Activated CD4-positive, alpha-beta T cell treated with anti-CD3 and anti-CD28 coated beads, Interleukin-2, amount 10 ng/mL, durations not matched to agents 24 days and 14 days (primary cell): ENCODE measurements at regions not wholly inside any gene's neighbourhood (a gene's known extent, or its start where the extent isn't known, plus 50 kb on each side); places are given as distances from the start of the nearest gene placed in this dataset.
"Not testable (repeated sequence)": the region's sequence is repeated elsewhere in the genome, so short reads cannot be mapped to it uniquely, and the experiment has no call there.

Source experiments
- DNase-seq: peaks from one replicate; pipeline ENCODE4 v3.0.0; 2022
- H3K27ac Mint-ChIP-seq: one replicate; pipeline ENCODE4 v1.8.0; 2022; ENCODE audit warnings: mild to moderate bottlenecking, mixed read lengths
- H3K27me3 Mint-ChIP-seq: one replicate; pipeline ENCODE4 v1.8.0; 2022; ENCODE audit warnings: mixed read lengths
- H3K36me3 Mint-ChIP-seq: one replicate; pipeline ENCODE4 v1.8.0; 2022; ENCODE audit warnings: low read depth, mild to moderate bottlenecking, mixed read lengths
- H3K4me1 Mint-ChIP-seq: one replicate; pipeline ENCODE4 v1.8.0; 2021; ENCODE audit warnings: mixed read lengths
- H3K4me3 Mint-ChIP-seq: one replicate; pipeline ENCODE4 v1.8.0; 2022; ENCODE audit warnings: mild to moderate bottlenecking, moderate library complexity, mixed read lengths
- H3K9me3 Mint-ChIP-seq: one replicate; pipeline ENCODE4 v1.8.0; 2021; ENCODE audit warnings: mixed read lengths
- intact Hi-C: fragments of 100-400 bp; cut with micrococcal nuclease; formaldehyde crosslinking; loops from one replicate; pipeline ENCODE4 v1.15.1; 2023

- no peaks in the 10 kb centered on the region for H3K27me3 Mint-ChIP-seq
- H3K27ac Mint-ChIP-seq, result no peak overlapping the region
- H3K9me3 Mint-ChIP-seq, result peaks cover 3% of the 10 kb centered on the region
- H3K4me1 Mint-ChIP-seq, result no peaks in the 10 kb centered on the region
- no peak overlapping the region for H3K4me3 Mint-ChIP-seq
- DNase-seq, result no peak
- no peaks in the 10 kb centered on the region for H3K36me3 Mint-ChIP-seq
- intact Hi-C loops, result no loop called here
Observed at GRCh38 chr22:48719978-48720661, 1107.6 kb downstream of the BRD1 start.

DNA sequence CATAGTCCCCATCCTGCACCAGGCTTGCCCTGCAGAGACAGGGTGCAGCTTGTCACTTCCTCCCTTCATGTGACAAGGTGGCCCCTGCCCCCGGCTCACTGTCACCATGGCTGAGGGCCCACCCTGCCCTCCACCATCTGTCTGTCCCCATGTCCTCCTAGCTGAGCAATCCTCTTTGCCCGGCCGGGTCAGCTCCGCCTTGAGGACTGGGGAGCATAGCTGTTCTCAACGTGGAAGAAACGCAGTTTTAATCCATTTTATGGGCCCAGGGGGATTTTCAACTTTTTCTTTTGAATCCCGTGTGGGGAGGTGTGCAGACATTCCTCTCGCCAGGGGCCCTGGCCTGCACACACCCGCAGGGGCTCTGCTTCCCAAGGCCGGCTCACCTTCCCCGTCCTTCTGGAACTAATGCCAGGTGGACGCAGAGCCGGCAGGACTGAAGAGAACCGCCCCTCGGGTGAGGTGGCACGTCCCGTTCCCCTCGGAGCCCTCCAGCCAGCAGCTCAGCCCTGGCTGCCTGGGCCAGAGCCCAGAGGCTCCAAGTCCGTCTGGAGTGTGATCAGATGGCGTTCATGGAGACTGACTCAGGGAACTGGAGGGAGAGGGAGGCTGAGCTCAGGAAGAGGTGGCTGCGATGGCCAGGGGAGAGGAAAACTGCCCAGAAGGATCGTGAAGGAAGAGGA lies 1108.7 kb downstream of the BRD1 start:
- Mint-ChIP-seq H3K4me1 (no peaks in the 10 kb centered on the region), H3K36me3 (no peaks in the 10 kb centered on the region), H3K9me3 (peaks cover 3% of the 10 kb centered on the region), H3K27me3 (no peaks in the 10 kb centered on the region), H3K27ac (no peak overlapping the region), H3K4me3 (no peak overlapping the region)
- DNase-seq, result no peak
- intact Hi-C loops, result no loop called here

- Mint-ChIP-seq H3K36me3 (no peaks in the 10 kb centered on the region), H3K4me3 (no peak overlapping the region), H3K27me3 (no peaks in the 10 kb centered on the region), H3K4me1 (no peaks in the 10 kb centered on the region), H3K9me3 (peaks cover 3% of the 10 kb centered on the region), H3K27ac (no peak overlapping the region)
- no peak for DNase-seq
- intact Hi-C loops, result no loop called here
Observed at GRCh38 chr22:48717883-48718817, 1109.5 kb downstream of the BRD1 start.

- H3K27ac Mint-ChIP-seq, result no peak overlapping the region
- no peak overlapping the region for H3K4me3 Mint-ChIP-seq
- no peak for DNase-seq
- H3K27me3 Mint-ChIP-seq, result no peaks in the 10 kb centered on the region
- H3K4me1 Mint-ChIP-seq, result no peaks in the 10 kb centered on the region
- intact Hi-C loops, result no loop called here
- H3K9me3 Mint-ChIP-seq, result peaks cover 3% of the 10 kb centered on the region
- no peaks in the 10 kb centered on the region for H3K36me3 Mint-ChIP-seq
Observed at GRCh38 chr22:48717076-48717810, 1110.4 kb downstream of the BRD1 start.

- H3K4me1 Mint-ChIP-seq, intact Hi-C loops, H3K9me3 Mint-ChIP-seq, DNase-seq, H3K27ac Mint-ChIP-seq, H3K27me3 Mint-ChIP-seq, H3K4me3 Mint-ChIP-seq, H3K36me3 Mint-ChIP-seq: not testable (repeated sequence)
Observed at GRCh38 chr22:48716154-48716553, 1111.5 kb downstream of the BRD1 start.

GRCh38 chr22:48715511-48715910 lies 1112.2 kb downstream of the BRD1 start:
- intact Hi-C loops, result no loop called here

GRCh38 chr22:48714231-48714630 lies 1113.4 kb downstream of the BRD1 start:
- Mint-ChIP-seq H3K36me3 (no peaks in the 10 kb centered on the region), H3K27ac (no peak overlapping the region), H3K4me1 (no peaks in the 10 kb centered on the region), H3K27me3 (no peaks in the 10 kb centered on the region), H3K9me3 (peaks cover 3% of the 10 kb centered on the region), H3K4me3 (no peak overlapping the region)
- DNase-seq, result no peak
- intact Hi-C loops, result no loop called here

More at GRCh38 chr22:48715511-48715910, 1112.2 kb downstream of the BRD1 start:
- no peaks in the 10 kb centered on the region for H3K27me3 Mint-ChIP-seq
- peaks cover 3% of the 10 kb centered on the region for H3K9me3 Mint-ChIP-seq
- H3K27ac Mint-ChIP-seq, result no peak overlapping the region
- no peaks in the 10 kb centered on the region for H3K4me1 Mint-ChIP-seq
- no peak for DNase-seq
- no peak overlapping the region for H3K4me3 Mint-ChIP-seq
- no peaks in the 10 kb centered on the region for H3K36me3 Mint-ChIP-seq

DNA sequence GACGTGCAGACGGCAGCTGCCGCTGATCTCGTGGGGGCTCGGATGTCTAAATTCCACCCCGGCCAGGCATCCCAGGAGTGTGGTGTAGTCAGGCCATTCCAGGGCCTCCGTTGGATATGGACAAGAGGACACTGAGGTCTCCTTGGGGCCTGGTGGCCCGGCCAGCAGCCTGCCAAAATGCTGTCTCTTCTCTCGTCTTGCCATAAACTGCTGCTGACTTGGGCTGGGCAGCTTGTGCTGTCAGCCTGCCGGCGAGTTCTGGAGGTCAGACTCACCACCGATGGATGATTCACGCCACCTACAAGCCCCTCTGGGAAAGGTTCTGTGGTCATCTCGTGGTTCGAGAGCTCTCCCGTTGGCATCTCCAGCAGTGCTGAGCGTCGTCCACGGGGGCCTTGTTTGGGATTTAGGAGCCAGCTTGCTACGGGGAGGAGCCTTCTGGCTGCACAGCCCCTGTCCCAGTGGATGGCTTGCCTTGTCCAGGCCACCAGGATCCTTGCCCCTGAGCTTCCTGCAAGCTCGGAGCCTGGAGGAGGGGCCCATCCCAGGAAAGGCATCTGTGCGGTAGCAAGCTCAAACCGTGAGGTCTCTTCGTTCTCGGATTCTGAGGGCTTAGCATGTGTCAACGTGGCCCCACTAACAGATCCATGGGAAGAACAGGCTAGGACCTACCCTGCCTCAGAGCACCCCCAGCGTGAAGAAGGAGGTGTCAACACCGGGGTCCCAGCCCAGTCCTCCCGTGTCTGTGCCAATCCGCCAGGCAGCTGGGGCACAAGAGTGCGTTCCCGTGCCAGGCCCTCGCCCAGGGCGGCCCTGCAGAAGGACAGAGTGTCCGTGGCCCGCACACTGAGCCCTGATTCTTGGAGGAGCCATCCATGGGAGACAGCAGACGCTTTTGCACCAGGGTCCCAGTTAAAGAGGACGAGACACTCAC lies 1114.1 kb downstream of the BRD1 start:
- Mint-ChIP-seq H3K36me3 (no peaks in the 10 kb centered on the region), H3K4me3 (no peak overlapping the region), H3K27me3 (no peaks in the 10 kb centered on the region), H3K27ac (no peak overlapping the region), H3K4me1 (no peaks in the 10 kb centered on the region), H3K9me3 (peaks cover 3% of the 10 kb centered on the region)
- no peak for DNase-seq
- intact Hi-C loops, result no loop called here

GRCh38 chr22:48712558-48713271 lies 1115.0 kb downstream of the BRD1 start:
- H3K4me3 Mint-ChIP-seq, result no peak overlapping the region
- peaks cover 3% of the 10 kb centered on the region for H3K9me3 Mint-ChIP-seq
- no peaks in the 10 kb centered on the region for H3K36me3 Mint-ChIP-seq
- DNase-seq, result no peak
- no peaks in the 10 kb centered on the region for H3K27me3 Mint-ChIP-seq
- H3K27ac Mint-ChIP-seq, result no peak overlapping the region
- intact Hi-C loops, result no loop called here
- H3K4me1 Mint-ChIP-seq, result no peaks in the 10 kb centered on the region

DNA sequence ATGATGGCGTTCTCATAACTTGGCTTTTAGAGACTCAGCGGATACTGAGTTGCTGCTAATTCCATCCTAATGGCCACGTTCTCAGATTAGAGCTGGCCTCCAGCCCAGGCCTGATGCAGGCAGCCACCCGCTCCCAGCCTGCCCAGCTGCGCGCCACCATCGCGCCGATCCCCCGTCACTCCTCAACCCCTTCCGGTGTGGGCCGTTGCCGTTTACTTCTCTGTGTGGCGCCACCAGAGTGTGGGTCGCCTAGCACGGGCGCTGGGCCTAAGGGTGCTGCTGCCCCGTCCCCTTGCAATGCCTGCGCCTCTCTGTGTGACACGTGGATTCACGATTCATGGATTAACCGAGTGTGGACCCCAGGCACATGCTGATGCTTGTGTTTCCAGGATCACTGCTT lies 1116.0 kb downstream of the BRD1 start:
- Mint-ChIP-seq H3K9me3 (peaks cover 3% of the 10 kb centered on the region), H3K27ac (no peak overlapping the region), H3K4me3 (no peak overlapping the region), H3K36me3 (no peaks in the 10 kb centered on the region), H3K4me1 (no peaks in the 10 kb centered on the region), H3K27me3 (no peaks in the 10 kb centered on the region)
- intact Hi-C loops, result no loop called here
- no peak for DNase-seq

GRCh38 chr22:48711031-48711431 lies 1116.6 kb downstream of the BRD1 start:
- no peak overlapping the region for H3K4me3 Mint-ChIP-seq
- H3K9me3 Mint-ChIP-seq, result no peaks in the 10 kb centered on the region
- no peaks in the 10 kb centered on the region for H3K27me3 Mint-ChIP-seq
- intact Hi-C loops, result no loop called here
- no peaks in the 10 kb centered on the region for H3K4me1 Mint-ChIP-seq
- no peaks in the 10 kb centered on the region for H3K36me3 Mint-ChIP-seq
- H3K27ac Mint-ChIP-seq, result no peak overlapping the region
- DNase-seq, result no peak

DNA sequence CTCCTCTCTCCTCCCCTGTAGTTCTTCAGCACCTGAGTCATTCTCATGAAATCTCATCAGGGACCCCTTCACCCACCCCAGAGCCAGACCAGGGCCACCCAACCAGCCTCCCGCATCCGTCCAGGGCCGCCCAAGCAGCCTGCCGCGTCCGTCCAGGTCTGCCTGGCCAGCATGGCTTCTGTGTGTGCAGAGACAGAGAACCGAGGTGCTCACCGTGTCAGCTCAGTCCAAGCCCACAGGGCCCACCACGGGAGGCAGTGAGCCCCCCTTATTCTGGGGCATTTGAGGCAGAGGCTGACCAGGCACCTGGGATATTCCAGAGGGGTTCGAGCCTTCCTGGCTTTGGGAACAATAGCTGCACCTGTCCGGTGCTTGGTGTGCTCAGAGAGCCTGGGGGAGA lies 1117.3 kb downstream of the BRD1 start:
- Mint-ChIP-seq H3K27me3 (no peaks in the 10 kb centered on the region), H3K4me3 (no peak overlapping the region), H3K9me3 (no peaks in the 10 kb centered on the region), H3K36me3 (no peaks in the 10 kb centered on the region), H3K27ac (no peak overlapping the region), H3K4me1 (no peaks in the 10 kb centered on the region)
- no peak for DNase-seq
- intact Hi-C loops, result no loop called here
